ENCODE measurements at regions not wholly inside any gene's neighbourhood (a gene's known extent, or its start where the extent isn't known, plus 50 kb on each side); places are given as distances from the start of the nearest gene placed in this dataset.
"Not testable (repeated sequence)": the region's sequence is repeated elsewhere in the genome, so short reads cannot be mapped to it uniquely, and the experiment has no call there.

- H2AK5ac ChIP-seq (ENCODE audit: low read depth, low read length); H3K23ac ChIP-seq (ENCODE audit: insufficient read length); POLR2A ChIA-PET (ENCODE audit: partially characterized antibody); H3K56ac ChIP-seq (replicated peaks; ENCODE audit: insufficient read length, low read depth, low read length); H2BK20ac ChIP-seq (ENCODE audit: low read length); FAIRE-seq; H2BK15ac ChIP-seq (ENCODE audit: low read length); CTCF ChIA-PET (ENCODE audit: partially characterized antibody); H3K79me2 ChIP-seq (ENCODE audit: control insufficient read depth in 1 of 2, insufficient read depth in 2 of 2, low read length in 2 of 2); H3K14ac ChIP-seq (ENCODE audit: insufficient read length); DNase-seq (ENCODE audit: low read depth in 1 of 2, low spot score in 2 of 2); H4K5ac ChIP-seq (ENCODE audit: insufficient read length, low read depth, low read length); H3K9ac ChIP-seq (replicated peaks in 1 of 4; ENCODE audit: extremely low read depth in 1 of 4, low read depth in 3 of 4, low read length in 3 of 4); H3K4me2 ChIP-seq (ENCODE audit: insufficient read depth in 1 of 2, low read depth in 2 of 2, low read length in 2 of 2); H4K91ac ChIP-seq (replicated peaks; ENCODE audit: insufficient read length, low read length); H4K20me1 ChIP-seq (replicated peaks in 1 of 2; ENCODE audit: control insufficient read depth in 1 of 2, insufficient read depth in 2 of 2, low read length in 2 of 2); H3K4me1 ChIP-seq (replicated peaks in 1 of 4; ENCODE audit: control insufficient read depth in 3 of 4, insufficient read depth in 4 of 4, low read length in 3 of 4); H3K4ac ChIP-seq (replicated peaks; ENCODE audit: insufficient read length, low read depth, low read length); H3K18ac ChIP-seq (ENCODE audit: extremely low read depth, low read length); H3K27me3 ChIP-seq (replicated peaks in 1 of 4; ENCODE audit: control insufficient read depth in 3 of 4, extremely low read depth in 1 of 4, insufficient read depth in 3 of 4, low read length in 3 of 4); H3K27ac ChIP-seq (ENCODE audit: low read depth, low read length); H3K4me3 ChIP-seq (ENCODE audit: extremely low read depth in 1 of 4, insufficient read depth in 2 of 4, low read depth in 3 of 4, low read length in 4 of 4); H2BK12ac ChIP-seq (ENCODE audit: low read depth, low read length); H2BK5ac ChIP-seq (ENCODE audit: low read depth, low read length); H2BK120ac ChIP-seq (replicated peaks; ENCODE audit: low read depth, low read length); H2AFZ ChIP-seq (ENCODE audit: low read length); H3K79me1 ChIP-seq (ENCODE audit: low read depth, low read length); H4K8ac ChIP-seq (ENCODE audit: extremely low read depth, insufficient read depth, low read length); H3K36me3 ChIP-seq (ENCODE audit: control insufficient read depth in 2 of 4, insufficient read depth in 4 of 4, low read length in 3 of 4): not testable (repeated sequence)
- H3K23me2 ChIP-seq (ENCODE audit: low read depth, low read length), result peaks cover 22% of the 10 kb centered on the region; the same call in 1 of the 2 replicates
- WGBS, 2 experiments (ENCODE audit: extremely low coverage in 1 of 2, insufficient coverage in 1 of 2, insufficient read length in 1 of 2, insufficient replicate concordance in 2 of 2, low coverage in 1 of 2, low lambda C conversion rate in 2 of 2, missing lambda C conversion rate in 1 of 2), result 81% methylated on average over 3 of the region's 4 CpGs; no CpG with 5 or more reads in 1 of the 2 experiments
- TF ChIP-seq CTCF (IDR thresholded peaks at IDR 0.05; ENCODE audit: control extremely low read depth in 1 of 3, insufficient read depth in 1 of 3, low read depth in 1 of 3, low read length in 3 of 3), result peak in 1 of 3 experiments; percentile 7; a peak in 1 of 4 replicates
- H3K9me3 ChIP-seq (ENCODE audit: insufficient read depth in 2 of 2, low read depth in 1 of 2, low read length in 1 of 2), result peaks cover 35 to 36% of the 10 kb centered on the region in 2 experiments
Measured at GRCh38 chr12:131400668-131401294, 310.1 kb upstream of the SFSWAP start.

Data from H1 (cell line).